GM21723 (cell line): ENCODE measurements at regions not wholly inside any gene's neighbourhood (a gene's known extent, or its start where the extent isn't known, plus 50 kb on each side); places are given as distances from the start of the nearest gene placed in this dataset.

Source experiments
- ATAC-seq: cut with Tn5 transposase; IDR thresholded peaks from one replicate; pipeline ENCODE4 v1.9.1; 2021; ENCODE audit warnings: mild to moderate bottlenecking, moderate library complexity; ENCODE audit not compliant: unreplicated experiment

- no peak for ATAC-seq
These were observed 189.6 kb downstream of the MYCN start for GRCh38 chr2:16129716-16130540.

GRCh38 chr2:16128746-16129610, 188.6 kb downstream of the MYCN start:
- ATAC-seq = no peak

GRCh38 chr2:16127958-16128357, 187.6 kb downstream of the MYCN start:
- ATAC-seq = no peak

- no peak for ATAC-seq
These were observed 187.1 kb downstream of the MYCN start for GRCh38 chr2:16127276-16127940.

- ATAC-seq = no peak
These were observed 186.3 kb downstream of the MYCN start for GRCh38 chr2:16126517-16127275.

GRCh38 chr2:16125614-16126516, 185.5 kb downstream of the MYCN start:
- ATAC-seq = no peak

- no peak for ATAC-seq
These were observed 184.7 kb downstream of the MYCN start for GRCh38 chr2:16124881-16125613.

GRCh38 chr2:16123856-16124780, 183.8 kb downstream of the MYCN start:
- ATAC-seq = no peak

- no peak for ATAC-seq
These were observed 183.1 kb downstream of the MYCN start for GRCh38 chr2:16123421-16123820.

- ATAC-seq = no peak
These were observed 182.2 kb downstream of the MYCN start for GRCh38 chr2:16122556-16122955.

- ATAC-seq = no peak
These were observed 181.6 kb downstream of the MYCN start for GRCh38 chr2:16121986-16122390.

GRCh38 chr2:16121231-16121985, 181.1 kb downstream of the MYCN start:
- no peak for ATAC-seq

- no peak for ATAC-seq
These were observed 180.3 kb downstream of the MYCN start for GRCh38 chr2:16120591-16121180.

GRCh38 chr2:16119741-16120140, 179.4 kb downstream of the MYCN start:
- no peak for ATAC-seq

GRCh38 chr2:16118611-16119590, 178.6 kb downstream of the MYCN start:
- ATAC-seq = no peak
